Transverse colon (tissue), 4 donors: ENCODE measurements at regions not wholly inside any gene's neighbourhood (a gene's known extent, or its start where the extent isn't known, plus 50 kb on each side); places are given as distances from the start of the nearest gene placed in this dataset.

Experiments
- DNase-seq: peaks from one replicate; pipeline ENCODE4 v3.0.0-alpha.2; 2019
- H3K27ac ChIP-seq, 4 donors: fragments of 200-600 bp; sonication (generic); 2 replicates each; pipeline ENCODE4 v1.5.1; 2016 to 2018; ENCODE audit warnings: inconsistent platforms in 4 of 4
- H3K27me3 ChIP-seq: fragments of 200-600 bp; sonication (generic); 2 replicates; pipeline ENCODE4 v1.5.1; 2017; ENCODE audit warnings: inconsistent platforms
- H3K36me3 ChIP-seq, 4 donors: fragments of 200-600 bp; sonication (generic); 2 replicates each; pipeline ENCODE4 v1.5.1; 2017 to 2019; ENCODE audit warnings: inconsistent platforms in 4 of 4
- H3K4me1 ChIP-seq, 4 donors: fragments of 200-600 bp; sonication (generic); 2 replicates each; pipeline ENCODE4 v1.5.1; 2017 to 2020; ENCODE audit warnings: inconsistent platforms in 4 of 4
- H3K4me3 ChIP-seq, 4 donors: fragments of 200-600 bp; sonication (generic); 1 replicate in 1 of 4; 2 replicates in 3 of 4; pipeline versions ENCODE4 v1.5.1 to v1.6.1; 2017 to 2019; ENCODE audit warnings: inconsistent platforms in 4 of 4
- H3K9me3 ChIP-seq, 2 donors: fragments of 200-600 bp; sonication (generic); 2 replicates each; pipeline ENCODE4 v1.5.1; 2017 to 2019; ENCODE audit warnings: inconsistent platforms in 2 of 2
- CTCF ChIP-seq, 5 experiments: fragments of 200-600 bp in 3 of 5; fragments of 450-650 bp in 2 of 5; sonication (generic) in 3 of 5; IDR thresholded peaks; 1 replicate in 2 of 5; 2 replicates in 3 of 5; pipeline ENCODE4 v1.5.1; 2016 to 2017; ENCODE audit warnings: antibody characterized with exemption in 5 of 5, inconsistent platforms in 3 of 5, mild to moderate bottlenecking in 2 of 5, moderate library complexity in 1 of 5
- EP300 ChIP-seq: sonication (generic); formaldehyde crosslinking; IDR thresholded peaks from one replicate; pipeline ENCODE4 v1.6.1; 2017; ENCODE audit warnings: antibody characterized with exemption, low read depth
- POLR2A ChIP-seq: fragments of 450-650 bp; IDR thresholded peaks from one replicate; pipeline ENCODE4 v1.6.1; 2016; ENCODE audit warnings: antibody characterized with exemption, mild to moderate bottlenecking, moderate library complexity
- POLR2AphosphoS5 ChIP-seq, 3 donors: sonication (generic); formaldehyde crosslinking; IDR thresholded peaks; one replicate each; pipeline ENCODE4 v1.6.1; 2016; ENCODE audit warnings: antibody characterized with exemption in 3 of 3
- WGBS, 2 donors: methylation state at CpG; one replicate each; pipeline ENCODE4 v1.1.5; 2018; ENCODE audit warnings: low coverage in 1 of 2; 5-methylcytosine and 5-hydroxymethylcytosine counted together
- in situ Hi-C, 4 donors: fragments of 200-750 bp; cut with MboI; loops; one replicate each; pipeline versions ENCODE4 v1.15.0 to v1.15.1; 2017; ENCODE audit warnings: low sequenced_read_pairs in 3 of 4, low pct_ligation_motif_present in 1 of 4, low pct_unique_long_range_greater_than_20kb in 1 of 4
- intact Hi-C: fragments of 100-400 bp; cut with DNase I; formaldehyde crosslinking; loops from one replicate; pipeline ENCODE4 v1.15.1; 2023; ENCODE audit warnings: low total_unique reads

- TF ChIP-seq POLR2AphosphoS5 (IDR thresholded peaks at IDR 0.05) (no peak), EP300 (no peak), POLR2A (no peak), CTCF (IDR thresholded peaks at IDR 0.05) (no peak)
- no peak overlapping the region for H3K27ac ChIP-seq
- H3K4me3 ChIP-seq = no peak overlapping the region
- intact Hi-C loops (no loop called here), in situ Hi-C loops (no loop called here)
- H3K9me3 ChIP-seq = no peaks in the 10 kb centered on the region
- no peaks in the 10 kb centered on the region for H3K36me3 ChIP-seq
- no peaks in the 10 kb centered on the region for H3K27me3 ChIP-seq
- 55 to 61% methylated on average over 2 of the region's 2 CpGs for WGBS, 2 donors
- DNase-seq = no peak
- H3K4me1 ChIP-seq = no peaks in the 10 kb centered on the region
Observed at GRCh38 chr3:163273694-163274093, 1777.1 kb downstream of the OTOL1 start.

- H3K9me3 ChIP-seq = no peaks in the 10 kb centered on the region
- H3K4me1 ChIP-seq = no peaks in the 10 kb centered on the region
- in situ Hi-C loops = no loop called here
- no peak overlapping the region for H3K4me3 ChIP-seq
- H3K36me3 ChIP-seq = no peaks in the 10 kb centered on the region
- H3K27me3 ChIP-seq = no peaks in the 10 kb centered on the region
- TF ChIP-seq POLR2A (no peak), EP300 (no peak), POLR2AphosphoS5 (IDR thresholded peaks at IDR 0.05) (no peak), CTCF (IDR thresholded peaks at IDR 0.05) (no peak)
- no peak overlapping the region for H3K27ac ChIP-seq
- intact Hi-C loops = no loop called here
- DNase-seq = no peak
Observed at GRCh38 chr3:163266731-163267130, 1770.1 kb downstream of the OTOL1 start.

GRCh38 chr3:163261618-163262017 lies 1765.0 kb downstream of the OTOL1 start:
- in situ Hi-C loops = no loop called here

GRCh38 chr3:163261056-163261455 lies 1764.4 kb downstream of the OTOL1 start:
- Histone ChIP-seq H3K4me3 (no peak overlapping the region), H3K36me3 (no peaks in the 10 kb centered on the region), H3K27ac (no peak overlapping the region), H3K27me3 (no peaks in the 10 kb centered on the region), H3K9me3 (no peaks in the 10 kb centered on the region), H3K4me1 (no peaks in the 10 kb centered on the region)
- in situ Hi-C loops = no loop called here
- intact Hi-C loops = no loop called here
- TF ChIP-seq POLR2A (no peak), EP300 (no peak), POLR2AphosphoS5 (IDR thresholded peaks at IDR 0.05) (no peak), CTCF (IDR thresholded peaks at IDR 0.05) (no peak)
- WGBS, 2 donors = 39 to 58% methylated on average over 2 of the region's 2 CpGs
- DNase-seq = no peak

More at GRCh38 chr3:163261618-163262017, 1765.0 kb downstream of the OTOL1 start:
- no peak for DNase-seq
- TF ChIP-seq POLR2AphosphoS5 (IDR thresholded peaks at IDR 0.05) (no peak), POLR2A (no peak), EP300 (no peak)
- no peaks in the 10 kb centered on the region for H3K9me3 ChIP-seq
- H3K27ac ChIP-seq = no peak overlapping the region
- H3K4me1 ChIP-seq = no peaks in the 10 kb centered on the region
- no peaks in the 10 kb centered on the region for H3K27me3 ChIP-seq
- intact Hi-C loops = no loop called here
- H3K4me3 ChIP-seq = no peak overlapping the region
- H3K36me3 ChIP-seq = no peaks in the 10 kb centered on the region

- in situ Hi-C loops = no loop called here
Observed at GRCh38 chr3:163218336-163218735, 1721.7 kb downstream of the OTOL1 start.

More at GRCh38 chr3:163218336-163218735, 1721.7 kb downstream of the OTOL1 start:
- intact Hi-C loops = no loop called here
- WGBS, 2 donors = 81% methylated on average over 2 of the region's 2 CpGs; no CpG with 5 or more reads in 1 of the 2 donors
- Histone ChIP-seq H3K4me3 (no peak overlapping the region), H3K36me3 (no peaks in the 10 kb centered on the region), H3K27ac (no peak overlapping the region), H3K4me1 (no peaks in the 10 kb centered on the region), H3K27me3 (no peaks in the 10 kb centered on the region), H3K9me3 (no peaks in the 10 kb centered on the region)
- TF ChIP-seq EP300 = no peak
- DNase-seq = no peak
